ENCODE measurements at regions not wholly inside any gene's neighbourhood (a gene's known extent, or its start where the extent isn't known, plus 50 kb on each side); places are given as distances from the start of the nearest gene placed in this dataset.

- WGBS, 2 donors, result 89% methylated on average over 2 of the region's 2 CpGs
- H3K36me3 ChIP-seq (ENCODE audit: low read depth, missing control alignments), result no peaks in the 10 kb centered on the region
- no peaks in the 10 kb centered on the region for H3K27me3 ChIP-seq
- H3K9me3 ChIP-seq, result no peaks in the 10 kb centered on the region
- DNase-seq, result no peak
- TF ChIP-seq POLR2A (IDR thresholded peaks at IDR 0.05), result no peak
- H3K27ac ChIP-seq, result no peak overlapping the region
- H3K4me1 ChIP-seq, result no peaks in the 10 kb centered on the region
- intact Hi-C loops (cut with DNase I; ENCODE audit: low total_unique reads), result no loop called here
- no peak overlapping the region for H3K4me3 ChIP-seq
Observed at GRCh38 chr5:41617843-41618515, 107.6 kb upstream of the PLCXD3 start.

- H3K36me3 ChIP-seq (ENCODE audit: low read depth, missing control alignments), result no peaks in the 10 kb centered on the region
- no peak for TF ChIP-seq POLR2A (IDR thresholded peaks at IDR 0.05)
- TF ChIP-seq CTCF (IDR thresholded peaks at IDR 0.05), result no peak
- intact Hi-C loops (cut with DNase I; ENCODE audit: low total_unique reads), result no loop called here
- no peaks in the 10 kb centered on the region for H3K4me1 ChIP-seq
- H3K4me3 ChIP-seq, result no peak overlapping the region
- H3K9me3 ChIP-seq, result no peaks in the 10 kb centered on the region
- H3K27ac ChIP-seq, result no peak overlapping the region
- no peaks in the 10 kb centered on the region for H3K27me3 ChIP-seq
- WGBS, 2 donors, result 57 to 62% methylated on average over 1 of the region's 1 CpG
- DNase-seq, result no peak
Observed at GRCh38 chr5:41610386-41610785, 100.0 kb upstream of the PLCXD3 start.

DNA sequence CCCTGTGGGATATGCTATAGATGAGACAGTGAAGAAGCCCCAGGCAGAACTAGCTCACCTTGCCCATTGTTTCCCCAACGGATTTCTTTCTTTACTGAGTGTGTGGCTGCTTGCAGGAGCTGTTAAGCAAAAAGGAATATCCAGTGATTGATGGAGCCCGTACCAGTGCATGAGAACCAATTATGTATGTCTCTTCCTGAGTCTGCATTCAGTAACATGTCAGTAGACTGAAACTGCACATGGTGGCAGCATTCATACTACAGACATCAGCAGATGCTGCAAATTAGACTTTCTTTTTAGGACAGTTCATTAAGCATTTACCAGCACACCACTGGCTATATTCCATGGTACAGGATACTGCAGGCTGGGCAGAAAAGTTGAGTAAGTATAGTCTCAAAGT is 90.3 kb upstream of the PLCXD3 start:
- Histone ChIP-seq H3K4me3 (no peak overlapping the region), H3K27me3 (no peaks in the 10 kb centered on the region), H3K9me3 (no peaks in the 10 kb centered on the region), H3K27ac (no peak overlapping the region), H3K36me3 (ENCODE audit: low read depth, missing control alignments) (no peaks in the 10 kb centered on the region), H3K4me1 (no peaks in the 10 kb centered on the region)
- DNase-seq, result no peak
- TF ChIP-seq CTCF (IDR thresholded peaks at IDR 0.05), result no peak
- TF ChIP-seq POLR2A (IDR thresholded peaks at IDR 0.05), result no peak
- WGBS, 2 donors, result 72 to 79% methylated on average over 2 of the region's 2 CpGs
- intact Hi-C loops (cut with DNase I; ENCODE audit: low total_unique reads), result no loop called here

GRCh38 chr5:41598011-41598410 is 87.6 kb upstream of the PLCXD3 start:
- TF ChIP-seq POLR2A (IDR thresholded peaks at IDR 0.05) (no peak), CTCF (IDR thresholded peaks at IDR 0.05) (no peak)
- Histone ChIP-seq H3K4me1 (no peaks in the 10 kb centered on the region), H3K27me3 (no peaks in the 10 kb centered on the region), H3K27ac (no peak overlapping the region), H3K9me3 (no peaks in the 10 kb centered on the region), H3K4me3 (no peak overlapping the region), H3K36me3 (ENCODE audit: low read depth, missing control alignments) (no peaks in the 10 kb centered on the region)
- no peak for DNase-seq
- intact Hi-C loops (cut with DNase I; ENCODE audit: low total_unique reads), result no loop called here

GRCh38 chr5:41587668-41588067 is 77.3 kb upstream of the PLCXD3 start:
- H3K36me3 ChIP-seq (ENCODE audit: low read depth, missing control alignments), result no peaks in the 10 kb centered on the region
- no peaks in the 10 kb centered on the region for H3K4me1 ChIP-seq
- no peaks in the 10 kb centered on the region for H3K27me3 ChIP-seq
- intact Hi-C loops (cut with DNase I; ENCODE audit: low total_unique reads), result no loop called here
- H3K4me3 ChIP-seq, result no peak overlapping the region
- H3K27ac ChIP-seq, result no peak overlapping the region
- TF ChIP-seq POLR2A (IDR thresholded peaks at IDR 0.05), result no peak
- no peak for TF ChIP-seq CTCF (IDR thresholded peaks at IDR 0.05)
- H3K9me3 ChIP-seq, result no peaks in the 10 kb centered on the region
- WGBS, 2 donors, result 61 to 77% methylated on average over 17 of the region's 17 CpGs
- peak; percentile 16 for DNase-seq
